ENCODE measurements at regions not wholly inside any gene's neighbourhood (a gene's known extent, or its start where the extent isn't known, plus 50 kb on each side); places are given as distances from the start of the nearest gene placed in this dataset.

DNA sequence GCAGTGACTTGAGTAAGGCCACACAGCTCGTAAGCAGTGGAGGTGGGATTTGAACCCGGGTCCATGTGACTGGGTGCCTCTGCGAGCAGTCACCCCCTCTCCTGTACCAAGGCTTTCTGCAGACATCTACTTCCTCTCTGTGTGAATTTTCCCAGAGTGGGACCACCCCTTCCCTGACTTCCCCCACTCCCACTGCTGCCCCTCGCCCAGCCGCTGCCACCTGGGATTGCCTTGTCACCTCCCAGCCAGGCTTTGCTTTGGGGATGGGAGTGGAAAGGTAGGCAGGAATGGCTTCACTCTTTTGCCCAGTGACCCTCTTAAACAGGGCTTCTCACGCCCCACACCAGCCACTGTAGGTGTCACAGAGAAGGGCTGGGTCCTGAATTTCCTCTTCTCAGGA lies 105.2 kb upstream of the SEC14L1 start:
- TF ChIP-seq SUZ12 (IDR thresholded peaks at IDR 0.05; ENCODE audit: extremely low read depth, insufficient read depth, insufficient read length): no peak
- no peak for TF ChIP-seq YY1 (IDR thresholded peaks at IDR 0.05; ENCODE audit: insufficient read depth, insufficient read length)
